Transverse colon (tissue), 4 donors: ENCODE measurements at regions not wholly inside any gene's neighbourhood (a gene's known extent, or its start where the extent isn't known, plus 50 kb on each side); places are given as distances from the start of the nearest gene placed in this dataset.

Experiments
- EP300 ChIP-seq: sonication (generic); formaldehyde crosslinking; IDR thresholded peaks from one replicate; pipeline ENCODE4 v1.6.1; 2017; ENCODE audit warnings: antibody characterized with exemption, low read depth
- POLR2A ChIP-seq: fragments of 450-650 bp; IDR thresholded peaks from one replicate; pipeline ENCODE4 v1.6.1; 2016; ENCODE audit warnings: antibody characterized with exemption, mild to moderate bottlenecking, moderate library complexity
- POLR2AphosphoS5 ChIP-seq, 3 donors: sonication (generic); formaldehyde crosslinking; IDR thresholded peaks; one replicate each; pipeline ENCODE4 v1.6.1; 2016; ENCODE audit warnings: antibody characterized with exemption in 3 of 3
- TF ChIP-seq, protein P1 (sequence below), 5 experiments: fragments of 200-600 bp in 3 of 5; fragments of 450-650 bp in 2 of 5; sonication (generic) in 3 of 5; IDR thresholded peaks; 1 replicate in 2 of 5; 2 replicates in 3 of 5; pipeline ENCODE4 v1.5.1; 2016 to 2017; ENCODE audit warnings: antibody characterized with exemption in 5 of 5, inconsistent platforms in 3 of 5, mild to moderate bottlenecking in 2 of 5, moderate library complexity in 1 of 5

DNA sequence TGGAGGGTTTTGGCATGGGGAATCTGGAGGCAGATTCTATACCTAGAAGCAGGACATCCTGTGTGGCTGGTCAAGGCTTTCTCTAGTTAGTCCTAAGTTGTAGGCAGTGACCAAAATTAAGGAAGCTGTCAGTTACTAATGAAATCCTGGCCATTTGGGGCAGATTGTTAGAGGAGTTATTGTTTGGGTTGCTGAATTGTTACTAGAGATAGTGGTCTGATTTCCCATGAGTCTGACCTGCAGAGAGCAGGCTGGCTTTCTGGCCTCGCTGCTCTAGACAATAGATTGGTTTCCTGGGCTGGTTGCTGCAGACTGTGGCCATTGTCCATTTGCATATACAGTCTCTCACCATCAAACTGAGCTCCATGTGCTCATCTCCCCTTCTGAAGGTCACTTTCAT lies 205.0 kb upstream of the SASH1 start:
- TF ChIP-seq POLR2AphosphoS5 (IDR thresholded peaks at IDR 0.05) (no peak), POLR2A (no peak), EP300 (no peak)
- TF ChIP-seq, protein P1, sequence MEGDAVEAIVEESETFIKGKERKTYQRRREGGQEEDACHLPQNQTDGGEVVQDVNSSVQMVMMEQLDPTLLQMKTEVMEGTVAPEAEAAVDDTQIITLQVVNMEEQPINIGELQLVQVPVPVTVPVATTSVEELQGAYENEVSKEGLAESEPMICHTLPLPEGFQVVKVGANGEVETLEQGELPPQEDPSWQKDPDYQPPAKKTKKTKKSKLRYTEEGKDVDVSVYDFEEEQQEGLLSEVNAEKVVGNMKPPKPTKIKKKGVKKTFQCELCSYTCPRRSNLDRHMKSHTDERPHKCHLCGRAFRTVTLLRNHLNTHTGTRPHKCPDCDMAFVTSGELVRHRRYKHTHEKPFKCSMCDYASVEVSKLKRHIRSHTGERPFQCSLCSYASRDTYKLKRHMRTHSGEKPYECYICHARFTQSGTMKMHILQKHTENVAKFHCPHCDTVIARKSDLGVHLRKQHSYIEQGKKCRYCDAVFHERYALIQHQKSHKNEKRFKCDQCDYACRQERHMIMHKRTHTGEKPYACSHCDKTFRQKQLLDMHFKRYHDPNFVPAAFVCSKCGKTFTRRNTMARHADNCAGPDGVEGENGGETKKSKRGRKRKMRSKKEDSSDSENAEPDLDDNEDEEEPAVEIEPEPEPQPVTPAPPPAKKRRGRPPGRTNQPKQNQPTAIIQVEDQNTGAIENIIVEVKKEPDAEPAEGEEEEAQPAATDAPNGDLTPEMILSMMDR (IDR thresholded peaks at IDR 0.05) = no peak
